Upper lobe of right lung (tissue), 1 donor: ENCODE measurements at regions not wholly inside any gene's neighbourhood (a gene's known extent, or its start where the extent isn't known, plus 50 kb on each side); places are given as distances from the start of the nearest gene placed in this dataset.
A peak's percentile ranks its signal among the peaks of the same experiment; 100 is the strongest.

Experiments used
- ATAC-seq: fragments of 200-7000 bp; cut with Tn5 transposase; one replicate; pipeline ENCODE4 v1.9.1; 2020; ENCODE audit warnings: mild to moderate bottlenecking, moderate library complexity
- DNase-seq: peaks from one replicate; pipeline ENCODE4 v3.0.0-alpha.2; 2020
- H3K27ac ChIP-seq: fragments of 200-600 bp; one replicate; pipeline ENCODE4 v1.8.0; 2022
- H3K27me3 ChIP-seq: fragments of 200-600 bp; one replicate; pipeline ENCODE4 v1.8.0; 2022; ENCODE audit warnings: mild to moderate bottlenecking
- H3K36me3 ChIP-seq: fragments of 200-600 bp; one replicate; pipeline ENCODE4 v1.8.0; 2022
- H3K4me1 ChIP-seq: fragments of 200-600 bp; one replicate; pipeline ENCODE4 v1.8.0; 2022
- H3K4me3 ChIP-seq: fragments of 200-600 bp; one replicate; pipeline ENCODE4 v1.8.0; 2022; ENCODE audit warnings: mild to moderate bottlenecking
- H3K9me3 ChIP-seq: fragments of 200-600 bp; one replicate; pipeline ENCODE4 v1.8.0; 2022
- intact Hi-C: fragments of 100-400 bp; cut with DNase I; formaldehyde crosslinking; loops from one replicate; pipeline ENCODE4 v1.11.0; 2022
- TF ChIP-seq, protein P1 (sequence below): fragments of 200-600 bp; IDR thresholded peaks from one replicate; pipeline ENCODE4 v1.8.0; 2022; ENCODE audit warnings: antibody characterized with exemption
- donor health status: DM: no; HTN: yes; CAD: no; lungs with severe emphysema.

- H3K4me3 ChIP-seq, result peak overlapping the region; percentile 7
- intact Hi-C loops, result no loop called here
- no peaks in the 10 kb centered on the region for H3K9me3 ChIP-seq
- no peak for DNase-seq
- ATAC-seq, result peak; percentile 82
- no peaks in the 10 kb centered on the region for H3K36me3 ChIP-seq
- TF ChIP-seq, protein P1, sequence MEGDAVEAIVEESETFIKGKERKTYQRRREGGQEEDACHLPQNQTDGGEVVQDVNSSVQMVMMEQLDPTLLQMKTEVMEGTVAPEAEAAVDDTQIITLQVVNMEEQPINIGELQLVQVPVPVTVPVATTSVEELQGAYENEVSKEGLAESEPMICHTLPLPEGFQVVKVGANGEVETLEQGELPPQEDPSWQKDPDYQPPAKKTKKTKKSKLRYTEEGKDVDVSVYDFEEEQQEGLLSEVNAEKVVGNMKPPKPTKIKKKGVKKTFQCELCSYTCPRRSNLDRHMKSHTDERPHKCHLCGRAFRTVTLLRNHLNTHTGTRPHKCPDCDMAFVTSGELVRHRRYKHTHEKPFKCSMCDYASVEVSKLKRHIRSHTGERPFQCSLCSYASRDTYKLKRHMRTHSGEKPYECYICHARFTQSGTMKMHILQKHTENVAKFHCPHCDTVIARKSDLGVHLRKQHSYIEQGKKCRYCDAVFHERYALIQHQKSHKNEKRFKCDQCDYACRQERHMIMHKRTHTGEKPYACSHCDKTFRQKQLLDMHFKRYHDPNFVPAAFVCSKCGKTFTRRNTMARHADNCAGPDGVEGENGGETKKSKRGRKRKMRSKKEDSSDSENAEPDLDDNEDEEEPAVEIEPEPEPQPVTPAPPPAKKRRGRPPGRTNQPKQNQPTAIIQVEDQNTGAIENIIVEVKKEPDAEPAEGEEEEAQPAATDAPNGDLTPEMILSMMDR, result no peak
- no peaks in the 10 kb centered on the region for H3K27me3 ChIP-seq
- H3K27ac ChIP-seq, result peak overlapping the region; percentile 77
- H3K4me1 ChIP-seq, result peaks cover 14% of the 10 kb centered on the region
These were observed 81.0 kb upstream of the CD55 start for GRCh38 chr1:207240325-207241101.

DNA sequence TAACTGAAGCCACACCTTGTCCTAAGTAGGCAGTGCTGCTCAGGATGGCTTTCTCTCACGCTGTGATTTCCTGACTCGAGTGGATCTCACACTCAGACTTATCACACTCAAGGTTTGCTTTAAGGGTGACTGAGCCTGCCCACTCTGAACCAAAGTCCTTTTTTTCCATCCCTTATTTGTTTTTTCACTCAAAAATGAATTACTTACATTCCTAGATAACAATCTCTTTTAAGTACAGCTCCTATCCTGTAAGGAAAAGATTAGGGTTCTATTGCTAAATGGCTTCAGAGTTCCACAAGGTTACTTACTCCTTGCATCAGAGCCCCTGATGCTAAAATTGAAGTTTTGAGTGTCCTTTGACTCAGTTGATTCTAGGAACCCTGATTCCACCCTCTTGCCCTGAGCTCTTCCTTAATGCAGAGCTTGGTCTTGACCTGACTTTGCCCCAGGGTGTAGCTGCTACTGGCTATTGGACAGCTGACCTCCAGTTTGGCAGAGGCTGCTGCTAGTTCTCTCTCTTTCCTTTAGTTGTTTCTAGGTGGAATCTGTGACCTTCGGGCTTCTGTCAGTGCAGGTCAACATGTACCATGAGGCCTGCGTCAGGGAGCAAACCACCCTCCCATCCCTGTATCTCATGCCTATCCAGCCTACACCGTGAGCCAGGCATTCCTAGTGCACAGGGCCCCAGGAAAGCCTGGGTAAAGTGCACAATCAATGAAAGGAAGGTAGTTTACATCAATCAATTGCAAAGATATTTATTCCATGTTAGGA is 80.1 kb upstream of the CD55 start:
- H3K4me1 ChIP-seq, result peaks cover 15% of the 10 kb centered on the region
- intact Hi-C loops, result no loop called here
- no peaks in the 10 kb centered on the region for H3K36me3 ChIP-seq
- peak overlapping the region; percentile 68 for H3K27ac ChIP-seq
- no peak overlapping the region for H3K4me3 ChIP-seq
- H3K9me3 ChIP-seq, result no peaks in the 10 kb centered on the region
- H3K27me3 ChIP-seq, result no peaks in the 10 kb centered on the region
- ATAC-seq (peak; percentile 84), DNase-seq (no peak)
- TF ChIP-seq, protein P1, result no peak

DNA sequence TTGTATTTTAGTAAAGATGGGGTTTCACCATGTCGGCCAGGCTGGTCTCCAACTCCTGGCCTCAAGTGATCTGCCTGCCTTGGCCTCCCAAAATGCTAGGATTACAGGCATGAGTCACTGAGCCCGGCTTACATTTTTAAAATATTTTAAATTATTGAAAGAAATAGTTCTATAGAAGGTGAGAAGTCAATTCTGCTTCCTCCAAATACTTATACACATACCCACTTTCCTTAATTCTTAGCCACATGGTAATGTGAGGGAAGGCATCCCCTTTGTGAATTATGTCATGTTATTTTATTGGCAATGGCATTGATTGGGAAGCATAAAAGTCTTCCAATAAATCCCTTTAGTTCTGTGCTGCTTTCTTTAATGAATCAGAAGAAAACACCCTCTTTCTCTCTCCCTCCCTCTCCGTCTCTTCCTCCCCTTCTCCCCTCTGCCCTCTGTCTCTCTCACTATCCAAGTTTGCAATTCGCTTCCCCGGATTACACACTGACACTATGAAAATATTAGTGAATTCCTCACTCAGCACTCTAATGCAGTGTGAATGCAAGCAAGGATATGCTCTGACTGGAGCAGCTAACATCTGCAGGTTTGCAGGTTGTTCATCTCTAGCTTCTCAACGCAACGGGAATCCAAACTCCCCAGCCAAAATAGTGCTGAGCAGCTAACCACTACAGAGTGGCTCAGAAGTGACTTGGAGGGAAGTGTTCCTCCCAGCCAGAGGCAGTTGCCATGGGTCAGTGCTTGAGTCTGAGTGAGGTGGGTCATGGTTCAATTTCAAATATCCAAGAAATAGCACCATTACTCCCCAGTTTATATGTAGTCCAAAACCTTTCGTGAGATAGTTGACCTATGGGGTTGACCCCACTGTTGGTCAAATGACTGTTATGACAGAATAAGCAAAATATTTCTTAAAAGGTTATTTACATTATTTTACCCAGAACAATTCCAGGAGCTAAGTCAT is 77.8 kb upstream of the CD55 start:
- peaks cover 15% of the 10 kb centered on the region for H3K4me1 ChIP-seq
- no peak overlapping the region for H3K27ac ChIP-seq
- intact Hi-C loops, result no loop called here
- TF ChIP-seq, protein P1, result no peak
- no peak overlapping the region for H3K4me3 ChIP-seq
- no peaks in the 10 kb centered on the region for H3K9me3 ChIP-seq
- no peaks in the 10 kb centered on the region for H3K27me3 ChIP-seq
- ATAC-seq, result no peak
- no peaks in the 10 kb centered on the region for H3K36me3 ChIP-seq
- DNase-seq, result no peak

- H3K4me3 ChIP-seq, result no peak overlapping the region
- H3K36me3 ChIP-seq, result no peaks in the 10 kb centered on the region
- no peaks in the 10 kb centered on the region for H3K9me3 ChIP-seq
- H3K4me1 ChIP-seq, result peaks cover 15% of the 10 kb centered on the region
- no peak overlapping the region for H3K27ac ChIP-seq
- TF ChIP-seq, protein P1, result no peak
- H3K27me3 ChIP-seq, result no peaks in the 10 kb centered on the region
- ATAC-seq, result no peak
- DNase-seq, result no peak
- intact Hi-C loops, result no loop called here
These were observed 77.1 kb upstream of the CD55 start for GRCh38 chr1:207244409-207244801.

DNA sequence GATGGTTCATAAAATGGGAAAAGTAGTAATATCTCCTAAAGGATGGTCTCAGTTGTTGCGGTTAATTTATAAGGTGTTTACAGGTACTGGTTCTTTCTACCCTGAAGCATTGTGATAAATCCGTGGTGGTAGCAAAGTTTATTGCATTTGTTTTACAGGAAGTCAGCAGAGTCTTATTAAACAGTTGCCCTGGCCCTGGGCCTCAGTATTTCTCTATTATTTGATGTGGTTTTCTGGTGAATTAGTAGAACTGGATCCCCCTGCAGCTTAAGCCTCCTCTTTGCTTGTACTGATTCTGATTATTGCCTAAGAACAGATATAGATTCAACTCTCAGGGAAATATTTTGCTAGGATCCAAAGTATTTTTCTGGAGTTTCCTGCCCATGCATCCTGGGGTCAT is 76.4 kb upstream of the CD55 start:
- H3K36me3 ChIP-seq, result no peaks in the 10 kb centered on the region
- DNase-seq (no peak), ATAC-seq (no peak)
- intact Hi-C loops, result no loop called here
- no peaks in the 10 kb centered on the region for H3K9me3 ChIP-seq
- no peak overlapping the region for H3K4me3 ChIP-seq
- TF ChIP-seq, protein P1, result no peak
- peaks cover 15% of the 10 kb centered on the region for H3K4me1 ChIP-seq
- no peaks in the 10 kb centered on the region for H3K27me3 ChIP-seq
- no peak overlapping the region for H3K27ac ChIP-seq
